Stimulated activated naive CD8-positive, alpha-beta T cell treated with anti-CD3 and anti-CD28 coated beads, Interleukin-15, amount 100 ng/mL, for 72 hours (primary cell): ENCODE measurements at regions not wholly inside any gene's neighbourhood (a gene's known extent, or its start where the extent isn't known, plus 50 kb on each side); places are given as distances from the start of the nearest gene placed in this dataset.

ENCODE experiments used
- ATAC-seq: fragments of 150-1000 bp; cut with Tn5 transposase; 2 replicates; pipeline ENCODE4 v1.10.0; 2021; ENCODE audit warnings: mild to moderate bottlenecking, moderate library complexity
- DNase-seq, 2 donors: peaks; one replicate each; pipeline ENCODE4 v3.0.0; 2021 to 2022
- H3K27ac Mint-ChIP-seq, 2 donors: one replicate each; pipeline ENCODE4 v1.8.0; 2022; ENCODE audit warnings: mild to moderate bottlenecking in 2 of 2, mixed read lengths in 2 of 2, moderate library complexity in 2 of 2
- H3K27me3 Mint-ChIP-seq: one replicate; pipeline ENCODE4 v1.8.0; 2022; ENCODE audit warnings: mixed read lengths
- H3K4me1 Mint-ChIP-seq: one replicate; pipeline ENCODE4 v1.8.0; 2022; ENCODE audit warnings: mild to moderate bottlenecking, mixed read lengths
- H3K4me3 Mint-ChIP-seq, 2 donors: one replicate each; pipeline ENCODE4 v1.8.0; 2022; ENCODE audit warnings: mild to moderate bottlenecking in 2 of 2, mixed read lengths in 2 of 2, moderate library complexity in 1 of 2
- H3K9me3 Mint-ChIP-seq, 2 donors: one replicate each; pipeline ENCODE4 v1.8.0; 2022; ENCODE audit warnings: mixed read lengths in 2 of 2

DNA sequence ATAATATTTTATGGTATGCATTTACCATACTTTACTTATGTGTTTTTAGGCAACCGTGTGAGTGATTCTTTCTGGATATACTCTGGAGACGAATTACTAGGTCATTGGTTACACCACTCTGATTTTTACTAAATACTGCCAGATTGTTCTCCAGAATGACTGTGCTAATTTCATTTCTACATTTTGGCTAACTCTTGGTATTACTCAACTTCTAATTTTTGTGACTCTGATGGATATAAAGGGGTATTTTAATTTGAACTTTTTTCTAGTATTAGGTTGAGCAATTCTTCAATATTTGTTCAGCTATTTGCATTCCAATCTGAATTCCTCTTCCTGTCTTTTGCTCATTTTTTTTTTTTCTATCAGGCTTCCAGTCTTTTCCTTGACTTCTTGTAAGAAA is 223.6 kb downstream of the MDFIC start:
- Mint-ChIP-seq H3K4me1 (no peaks in the 10 kb centered on the region), H3K4me3 (no peak overlapping the region), H3K27me3 (no peaks in the 10 kb centered on the region), H3K9me3 (no peaks in the 10 kb centered on the region), H3K27ac (no peak overlapping the region)
- DNase-seq = no peak
- ATAC-seq = no peak

GRCh38 chr7:115137816-115138215 is 215.9 kb downstream of the MDFIC start:
- peaks cover 0 to 7% of the 10 kb centered on the region in 2 donors for H3K9me3 Mint-ChIP-seq
- H3K27me3 Mint-ChIP-seq = no peaks in the 10 kb centered on the region
- no peak for DNase-seq
- H3K4me3 Mint-ChIP-seq = no peak overlapping the region
- no peaks in the 10 kb centered on the region for H3K4me1 Mint-ChIP-seq
- ATAC-seq = no peak
- no peak overlapping the region for H3K27ac Mint-ChIP-seq

- Mint-ChIP-seq H3K9me3 (peaks cover 0 to 7% of the 10 kb centered on the region in 2 donors), H3K4me1 (no peaks in the 10 kb centered on the region), H3K4me3 (no peak overlapping the region), H3K27me3 (no peaks in the 10 kb centered on the region), H3K27ac (no peak overlapping the region)
- ATAC-seq = peak; percentile 28
- DNase-seq = no peak
Observed at GRCh38 chr7:115136796-115137443, 215.0 kb downstream of the MDFIC start.

GRCh38 chr7:115135769-115136410 is 214.0 kb downstream of the MDFIC start:
- H3K4me3 Mint-ChIP-seq = no peak overlapping the region
- ATAC-seq (no peak), DNase-seq (no peak)

DNA sequence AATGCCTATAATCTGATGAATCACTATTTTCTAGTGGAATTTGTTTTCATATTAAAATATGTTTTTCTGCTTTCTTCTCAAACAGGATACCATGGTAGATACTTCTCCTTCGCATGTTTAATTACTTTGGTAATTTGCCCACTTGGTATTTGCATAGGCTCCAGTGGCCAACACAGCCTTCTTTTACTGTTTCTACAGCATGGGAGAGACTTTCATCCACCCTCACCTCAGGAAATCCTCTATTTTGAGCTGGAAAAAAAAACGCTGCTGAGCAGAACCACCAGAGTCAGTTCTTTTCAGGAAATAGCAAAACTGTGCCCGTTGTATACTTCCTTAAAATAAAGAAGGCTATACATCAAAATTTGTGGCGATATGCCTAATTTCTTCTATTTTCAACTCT is 213.3 kb downstream of the MDFIC start:
- Mint-ChIP-seq H3K9me3 (peaks cover 0 to 7% of the 10 kb centered on the region in 2 donors), H3K4me1 (no peaks in the 10 kb centered on the region), H3K27ac (no peak overlapping the region), H3K4me3 (no peak overlapping the region), H3K27me3 (no peaks in the 10 kb centered on the region)
- no peak for ATAC-seq
- no peak for DNase-seq

More at GRCh38 chr7:115135769-115136410, 214.0 kb downstream of the MDFIC start:
- Mint-ChIP-seq H3K27ac (no peak overlapping the region), H3K4me1 (no peaks in the 10 kb centered on the region), H3K27me3 (no peaks in the 10 kb centered on the region), H3K9me3 (peaks cover 0 to 7% of the 10 kb centered on the region in 2 donors)

GRCh38 chr7:115133248-115133647 is 211.4 kb downstream of the MDFIC start:
- H3K27me3 Mint-ChIP-seq = no peaks in the 10 kb centered on the region
- H3K4me1 Mint-ChIP-seq = no peaks in the 10 kb centered on the region
- ATAC-seq (no peak), DNase-seq (no peak)
- no peak overlapping the region for H3K4me3 Mint-ChIP-seq
- H3K9me3 Mint-ChIP-seq = peaks cover 0 to 7% of the 10 kb centered on the region in 2 donors
- H3K27ac Mint-ChIP-seq = no peak overlapping the region

- no peak for DNase-seq
- no peak overlapping the region for H3K27ac Mint-ChIP-seq
- H3K27me3 Mint-ChIP-seq = no peaks in the 10 kb centered on the region
- no peaks in the 10 kb centered on the region for H3K4me1 Mint-ChIP-seq
- no peak overlapping the region for H3K4me3 Mint-ChIP-seq
- ATAC-seq = no peak
- H3K9me3 Mint-ChIP-seq = peaks cover 0 to 7% of the 10 kb centered on the region in 2 donors
Observed at GRCh38 chr7:115132096-115132495, 210.2 kb downstream of the MDFIC start.

DNA sequence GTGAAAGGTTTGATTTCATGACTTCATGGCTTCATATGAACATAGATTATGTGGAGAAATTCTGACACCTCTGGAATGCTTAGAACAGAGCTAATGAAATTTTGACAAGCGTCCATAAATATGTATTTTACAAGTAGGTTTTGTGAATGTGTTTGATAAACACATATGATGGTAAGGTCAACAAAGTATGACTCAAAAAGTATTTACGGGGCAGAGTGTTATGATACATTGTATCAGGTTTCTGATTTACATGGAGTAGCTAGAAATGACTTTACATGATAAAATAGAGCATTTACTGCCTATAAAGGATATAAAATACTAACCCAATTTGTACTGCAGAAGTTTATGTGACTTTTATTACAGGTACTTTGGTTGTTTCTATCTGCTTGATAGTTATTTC is 206.3 kb downstream of the MDFIC start:
- DNase-seq = no peak
- H3K27ac Mint-ChIP-seq = no peak overlapping the region
- no peaks in the 10 kb centered on the region for H3K27me3 Mint-ChIP-seq
- H3K9me3 Mint-ChIP-seq = peaks cover 0 to 2% of the 10 kb centered on the region in 2 donors
- no peak for ATAC-seq
- no peak overlapping the region for H3K4me3 Mint-ChIP-seq
- H3K4me1 Mint-ChIP-seq = no peaks in the 10 kb centered on the region

DNA sequence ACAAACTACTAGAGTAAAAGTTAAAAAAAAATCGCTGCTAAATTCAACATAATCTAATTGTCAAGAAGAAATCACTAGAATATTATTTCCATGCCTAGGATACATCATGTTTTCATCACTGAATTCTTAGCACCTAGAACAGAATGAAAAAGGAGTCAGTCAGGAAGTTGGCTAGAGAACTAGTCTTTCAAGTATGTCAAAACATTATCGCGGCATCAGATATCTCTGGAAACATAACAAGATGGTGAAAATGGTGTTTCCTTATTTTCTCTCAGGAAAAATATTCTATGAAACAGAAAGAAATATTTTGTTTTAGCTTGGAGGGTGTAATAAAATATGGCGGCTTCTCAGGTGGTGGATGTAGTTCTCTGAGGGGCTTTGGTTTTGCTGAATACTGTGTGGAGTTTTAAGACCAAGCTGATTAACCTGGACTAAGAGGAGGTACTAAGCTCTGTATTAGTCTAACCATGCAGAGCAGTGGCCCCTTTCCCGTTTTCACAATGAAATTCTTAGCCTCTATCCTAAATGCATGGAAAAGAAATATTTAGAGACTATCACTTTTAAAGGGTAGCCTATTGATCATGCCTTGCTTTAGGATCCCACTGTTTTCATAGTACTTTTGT is 205.6 kb downstream of the MDFIC start:
- H3K27me3 Mint-ChIP-seq = no peaks in the 10 kb centered on the region
- H3K4me1 Mint-ChIP-seq = no peaks in the 10 kb centered on the region
- ATAC-seq (no peak), DNase-seq (no peak)
- H3K9me3 Mint-ChIP-seq = no peaks in the 10 kb centered on the region
- no peak overlapping the region for H3K27ac Mint-ChIP-seq
- H3K4me3 Mint-ChIP-seq = no peak overlapping the region

DNA sequence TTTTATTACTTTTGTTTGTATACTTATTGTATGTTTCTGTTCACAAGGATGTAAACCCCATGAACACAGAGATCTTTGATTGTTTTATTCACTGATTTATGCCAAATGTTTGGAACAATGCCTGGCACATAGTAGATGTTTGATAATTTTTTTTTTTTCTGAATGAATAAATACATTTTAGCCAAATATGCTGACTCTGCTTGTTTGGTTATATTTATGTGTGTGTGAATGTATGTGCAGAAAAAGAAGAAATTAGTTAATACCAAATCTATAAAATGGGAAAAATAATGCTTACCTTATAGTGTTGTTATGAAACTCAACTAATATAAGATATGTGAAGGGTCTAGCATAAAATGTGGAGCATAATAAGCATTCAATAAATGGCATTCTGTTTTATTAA is 203.9 kb downstream of the MDFIC start:
- H3K4me1 Mint-ChIP-seq = no peaks in the 10 kb centered on the region
- H3K9me3 Mint-ChIP-seq = no peaks in the 10 kb centered on the region
- DNase-seq (no peak), ATAC-seq (no peak)
- no peaks in the 10 kb centered on the region for H3K27me3 Mint-ChIP-seq
- no peak overlapping the region for H3K27ac Mint-ChIP-seq
- no peak overlapping the region for H3K4me3 Mint-ChIP-seq

DNA sequence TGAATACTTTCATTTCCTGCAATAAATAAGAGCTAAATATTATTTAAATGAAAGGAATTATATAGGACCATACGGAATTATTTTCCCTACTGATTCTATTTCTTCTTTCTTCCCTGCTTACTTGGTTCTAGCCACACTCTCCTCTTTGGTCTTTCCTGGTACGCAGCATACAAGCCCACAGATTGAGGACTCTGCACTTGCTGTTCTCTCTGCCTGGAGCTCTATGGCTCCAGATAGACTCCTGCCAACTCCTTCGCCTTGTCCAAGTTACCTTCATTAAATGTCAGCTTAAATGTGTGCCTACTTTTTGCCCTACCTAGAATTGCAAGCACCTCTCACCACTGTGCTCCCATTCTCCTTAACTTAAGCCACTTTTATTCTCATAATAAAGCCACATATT is 203.4 kb downstream of the MDFIC start:
- H3K9me3 Mint-ChIP-seq = no peaks in the 10 kb centered on the region
- no peaks in the 10 kb centered on the region for H3K4me1 Mint-ChIP-seq
- ATAC-seq (no peak), DNase-seq (no peak)
- H3K27ac Mint-ChIP-seq = no peak overlapping the region
- H3K4me3 Mint-ChIP-seq = no peak overlapping the region
- H3K27me3 Mint-ChIP-seq = no peaks in the 10 kb centered on the region

- H3K9me3 Mint-ChIP-seq = no peaks in the 10 kb centered on the region
- no peak overlapping the region for H3K4me3 Mint-ChIP-seq
- no peaks in the 10 kb centered on the region for H3K4me1 Mint-ChIP-seq
- no peak overlapping the region for H3K27ac Mint-ChIP-seq
- H3K27me3 Mint-ChIP-seq = no peaks in the 10 kb centered on the region
- no peak for DNase-seq
- ATAC-seq = no peak
Observed at GRCh38 chr7:115124409-115124939, 202.6 kb downstream of the MDFIC start.

DNA sequence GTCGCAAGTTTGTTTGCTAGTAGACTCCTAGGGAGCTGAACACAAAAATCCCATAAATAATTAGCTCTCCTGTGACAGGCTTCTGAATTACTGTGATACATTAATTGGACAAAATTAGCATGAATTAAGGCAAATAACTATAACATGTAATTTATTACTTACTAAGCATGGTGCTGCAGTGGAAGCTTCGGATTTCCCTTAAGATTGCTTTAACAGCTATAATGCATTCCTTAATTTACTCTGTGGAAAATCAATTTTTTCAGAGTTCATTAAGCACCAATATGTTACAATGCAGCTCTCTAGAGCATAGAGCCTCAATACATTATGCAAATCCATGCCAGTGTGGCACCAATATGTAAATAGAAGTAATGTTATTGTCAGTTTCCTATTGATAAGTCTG is 201.5 kb downstream of the MDFIC start:
- no peaks in the 10 kb centered on the region for H3K4me1 Mint-ChIP-seq
- no peak overlapping the region for H3K27ac Mint-ChIP-seq
- DNase-seq (no peak), ATAC-seq (no peak)
- no peaks in the 10 kb centered on the region for H3K9me3 Mint-ChIP-seq
- H3K4me3 Mint-ChIP-seq = no peak overlapping the region
- no peaks in the 10 kb centered on the region for H3K27me3 Mint-ChIP-seq

DNA sequence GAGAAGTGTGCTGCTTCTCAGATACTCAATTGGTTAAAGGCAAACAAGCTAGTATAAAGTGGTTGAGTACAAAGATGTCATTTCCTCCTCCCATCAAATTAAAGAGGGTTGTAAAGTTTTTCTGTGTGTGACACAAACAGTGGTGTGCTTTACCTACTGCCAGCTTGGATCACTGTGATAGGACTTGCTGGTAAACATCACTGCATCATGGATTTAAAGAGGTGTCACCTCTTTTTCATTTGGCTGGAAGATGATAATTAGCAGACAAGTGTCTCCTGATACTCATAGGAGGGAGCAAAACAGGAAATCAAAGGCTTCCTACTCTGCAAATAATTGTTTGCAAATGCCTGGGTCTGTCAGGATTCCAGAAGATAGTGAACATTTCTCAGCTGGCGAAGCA is 200.5 kb downstream of the MDFIC start:
- no peaks in the 10 kb centered on the region for H3K4me1 Mint-ChIP-seq
- H3K4me3 Mint-ChIP-seq = no peak overlapping the region
- no peaks in the 10 kb centered on the region for H3K9me3 Mint-ChIP-seq
- no peak for ATAC-seq
- DNase-seq = no peak
- H3K27ac Mint-ChIP-seq = no peak overlapping the region
- no peaks in the 10 kb centered on the region for H3K27me3 Mint-ChIP-seq

DNA sequence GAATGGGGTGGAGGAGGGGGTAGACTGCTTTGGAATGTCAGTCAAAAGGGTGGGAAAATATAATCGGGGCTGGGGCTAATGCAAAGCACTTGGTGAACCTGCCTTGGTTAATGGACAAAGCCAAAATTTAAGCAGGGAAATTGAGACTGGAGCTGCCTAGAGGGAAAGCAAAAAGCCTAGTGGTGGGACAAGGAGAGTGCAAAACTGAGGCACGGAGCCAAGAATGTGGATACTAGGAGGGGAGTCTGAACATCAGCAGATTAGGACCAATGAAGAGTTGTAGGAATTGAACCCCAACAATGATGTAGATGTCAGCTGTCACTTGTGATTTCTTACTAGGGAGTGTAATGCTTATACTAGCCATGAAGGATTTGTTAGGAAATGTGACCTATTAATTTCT is 195.9 kb downstream of the MDFIC start:
- H3K27me3 Mint-ChIP-seq = no peaks in the 10 kb centered on the region
- no peaks in the 10 kb centered on the region for H3K9me3 Mint-ChIP-seq
- ATAC-seq = no peak
- no peak for DNase-seq
- no peak overlapping the region for H3K4me3 Mint-ChIP-seq
- H3K4me1 Mint-ChIP-seq = no peaks in the 10 kb centered on the region
- H3K27ac Mint-ChIP-seq = no peak overlapping the region
